ENCODE measurements at regions not wholly inside any gene's neighbourhood (a gene's known extent, or its start where the extent isn't known, plus 50 kb on each side); places are given as distances from the start of the nearest gene placed in this dataset.
A peak's percentile ranks its signal among the peaks of the same experiment; 100 is the strongest.

- Histone ChIP-seq H3K4me2 (ENCODE audit: unreplicated experiment) (peak overlapping the region; percentile 84), H3K9ac (peak overlapping the region; percentile 37)
- WGBS, 2 experiments (ENCODE audit: low coverage in 1 of 2, low lambda C conversion rate in 2 of 2, missing lambda C conversion rate in 2 of 2): 22% methylated on average over 4 of the region's 4 CpGs
Measured at GRCh38 chr2:220227266-220227920, 600.0 kb downstream of the SLC4A3 start.

GRCh38 chr2:220228310-220229006 lies 601.0 kb downstream of the SLC4A3 start:
- Histone ChIP-seq H3F3A (ENCODE audit: insufficient read depth) (peaks cover 64% of the 10 kb centered on the region), H3K4me2 (ENCODE audit: unreplicated experiment) (peak overlapping the region; percentile 84), H3K9me2 (ENCODE audit: insufficient read depth) (no peaks in the 10 kb centered on the region), H3K4me1 (ENCODE audit: insufficient read depth) (peaks cover 70% of the 10 kb centered on the region), H4K20me1 (ENCODE audit: insufficient read depth) (no peaks in the 10 kb centered on the region), H3K36me3 (ENCODE audit: low read depth) (no peaks in the 10 kb centered on the region), H3K9ac (peak overlapping the region; percentile 37), H2AFZ (no peak overlapping the region), H3K27ac (peak overlapping the region; percentile 79), H3K9me3 (ENCODE audit: low read depth) (no peaks in the 10 kb centered on the region), H3K4me3 (peak overlapping the region; percentile 54), H3K27me3 (replicated peaks; ENCODE audit: insufficient read depth) (no peaks in the 10 kb centered on the region), H3K79me2 (ENCODE audit: insufficient read depth) (no peaks in the 10 kb centered on the region)
- TF ChIP-seq EZH2 (IDR thresholded peaks at IDR 0.05; ENCODE audit: insufficient read depth, poor library complexity, severe bottlenecking): no peak
- no peak for TF ChIP-seq EZH2phosphoT487 (IDR thresholded peaks at IDR 0.05; ENCODE audit: insufficient read depth, low read depth)
- WGBS, 2 experiments (ENCODE audit: low coverage in 1 of 2, low lambda C conversion rate in 2 of 2, missing lambda C conversion rate in 2 of 2): 14% methylated on average over 8 of the region's 8 CpGs
- peak; percentile 97 for DNase-seq
- in situ Hi-C loops (cut with MboI): no loop called here

More at GRCh38 chr2:220227266-220227920, 600.0 kb downstream of the SLC4A3 start:
- no peak overlapping the region for H2AFZ ChIP-seq
- H3K4me3 ChIP-seq: peak overlapping the region; percentile 54
- H3K27me3 ChIP-seq (replicated peaks; ENCODE audit: insufficient read depth): no peaks in the 10 kb centered on the region
- H3K9me3 ChIP-seq (ENCODE audit: low read depth): no peaks in the 10 kb centered on the region
- H3K9me2 ChIP-seq (ENCODE audit: insufficient read depth): no peaks in the 10 kb centered on the region
- DNase-seq: peak; percentile 84
- H3K27ac ChIP-seq: peak overlapping the region; percentile 79
- TF ChIP-seq EZH2 (IDR thresholded peaks at IDR 0.05; ENCODE audit: insufficient read depth, poor library complexity, severe bottlenecking) (no peak), EZH2phosphoT487 (IDR thresholded peaks at IDR 0.05; ENCODE audit: insufficient read depth, low read depth) (no peak)
- in situ Hi-C loops (cut with MboI): no loop called here
- peaks cover 70% of the 10 kb centered on the region for H3K4me1 ChIP-seq (ENCODE audit: insufficient read depth)
- H4K20me1 ChIP-seq (ENCODE audit: insufficient read depth): no peaks in the 10 kb centered on the region
- H3K36me3 ChIP-seq (ENCODE audit: low read depth): no peaks in the 10 kb centered on the region
- H3F3A ChIP-seq (ENCODE audit: insufficient read depth): peaks cover 64% of the 10 kb centered on the region
- H3K79me2 ChIP-seq (ENCODE audit: insufficient read depth): no peaks in the 10 kb centered on the region

- 96 to 100% methylated on average over 1 of the region's 1 CpG for WGBS, 2 experiments (ENCODE audit: low coverage in 1 of 2, low lambda C conversion rate in 2 of 2, missing lambda C conversion rate in 2 of 2)
- H3K4me2 ChIP-seq (ENCODE audit: unreplicated experiment): no peak overlapping the region
- no peaks in the 10 kb centered on the region for H3K79me2 ChIP-seq (ENCODE audit: insufficient read depth)
- in situ Hi-C loops (cut with MboI): no loop called here
- no peak overlapping the region for H3K27ac ChIP-seq
- H4K20me1 ChIP-seq (ENCODE audit: insufficient read depth): no peaks in the 10 kb centered on the region
- no peaks in the 10 kb centered on the region for H3K9me2 ChIP-seq (ENCODE audit: insufficient read depth)
- no peak overlapping the region for H3K9ac ChIP-seq
- no peak for DNase-seq
- H3K9me3 ChIP-seq (ENCODE audit: low read depth): no peaks in the 10 kb centered on the region
- H3K27me3 ChIP-seq (replicated peaks; ENCODE audit: insufficient read depth): no peaks in the 10 kb centered on the region
- H3F3A ChIP-seq (ENCODE audit: insufficient read depth): 0 out of 2 replicates have a peak, but pooled peaks cover 6% of the 10 kb centered on the region
- H3K4me3 ChIP-seq: no peak overlapping the region
- peaks cover 24% of the 10 kb centered on the region for H3K4me1 ChIP-seq (ENCODE audit: insufficient read depth)
- no peaks in the 10 kb centered on the region for H3K36me3 ChIP-seq (ENCODE audit: low read depth)
- no peak overlapping the region for H2AFZ ChIP-seq
- no peak for TF ChIP-seq EZH2 (IDR thresholded peaks at IDR 0.05; ENCODE audit: insufficient read depth, poor library complexity, severe bottlenecking)
- no peak for TF ChIP-seq EZH2phosphoT487 (IDR thresholded peaks at IDR 0.05; ENCODE audit: insufficient read depth, low read depth)
Measured at GRCh38 chr2:220240641-220241040, 613.2 kb downstream of the SLC4A3 start.

- no peaks in the 10 kb centered on the region for H3K79me2 ChIP-seq (ENCODE audit: insufficient read depth)
- H3K36me3 ChIP-seq (ENCODE audit: low read depth): no peaks in the 10 kb centered on the region
- TF ChIP-seq EZH2 (IDR thresholded peaks at IDR 0.05; ENCODE audit: insufficient read depth, poor library complexity, severe bottlenecking): no peak
- TF ChIP-seq EZH2phosphoT487 (IDR thresholded peaks at IDR 0.05; ENCODE audit: insufficient read depth, low read depth): no peak
- H3K4me3 ChIP-seq: no peak overlapping the region
- in situ Hi-C loops (cut with MboI): no loop called here
- no peaks in the 10 kb centered on the region for H3K27me3 ChIP-seq (replicated peaks; ENCODE audit: insufficient read depth)
- WGBS, 2 experiments (ENCODE audit: low coverage in 1 of 2, low lambda C conversion rate in 2 of 2, missing lambda C conversion rate in 2 of 2): 28 to 46% methylated on average over 2 of the region's 2 CpGs
- H3K4me2 ChIP-seq (ENCODE audit: unreplicated experiment): peak overlapping the region; percentile 51
- H3K27ac ChIP-seq: 0 out of 2 replicates have a peak overlapping the region, but pooled peaks have one; percentile 8
- H3K9me2 ChIP-seq (ENCODE audit: insufficient read depth): no peaks in the 10 kb centered on the region
- H3K9ac ChIP-seq: no peak overlapping the region
- peak; percentile 57 for DNase-seq
- no peaks in the 10 kb centered on the region for H3K9me3 ChIP-seq (ENCODE audit: low read depth)
- H3F3A ChIP-seq (ENCODE audit: insufficient read depth): 0 out of 2 replicates have a peak, but pooled peaks cover 6% of the 10 kb centered on the region
- no peaks in the 10 kb centered on the region for H4K20me1 ChIP-seq (ENCODE audit: insufficient read depth)
- peak overlapping the region; percentile 75 for H2AFZ ChIP-seq
- H3K4me1 ChIP-seq (ENCODE audit: insufficient read depth): peaks cover 27% of the 10 kb centered on the region
Measured at GRCh38 chr2:220241423-220241822, 614.0 kb downstream of the SLC4A3 start.
